HG03139 (cell line): ENCODE measurements at regions not wholly inside any gene's neighbourhood (a gene's known extent, or its start where the extent isn't known, plus 50 kb on each side); places are given as distances from the start of the nearest gene placed in this dataset.

ENCODE experiments used
- ATAC-seq: cut with Tn5 transposase; IDR thresholded peaks from one replicate; pipeline ENCODE4 v1.9.1; 2021; ENCODE audit not compliant: unreplicated experiment

- ATAC-seq, result no peak
These were observed 160.7 kb upstream of the NT5C1B start for GRCh38 chr2:18749912-18750526.

- no peak for ATAC-seq
These were observed 156.3 kb upstream of the NT5C1B start for GRCh38 chr2:18745431-18746272.

GRCh38 chr2:18741895-18742732, 152.7 kb upstream of the NT5C1B start:
- ATAC-seq, result no peak

GRCh38 chr2:18741191-18741590, 151.8 kb upstream of the NT5C1B start:
- no peak for ATAC-seq

GRCh38 chr2:18740474-18740881, 151.1 kb upstream of the NT5C1B start:
- no peak for ATAC-seq

GRCh38 chr2:18731666-18732065, 142.3 kb upstream of the NT5C1B start:
- ATAC-seq, result no peak

GRCh38 chr2:18724371-18725145, 135.2 kb upstream of the NT5C1B start:
- no peak for ATAC-seq

- ATAC-seq, result no peak
These were observed 133.8 kb upstream of the NT5C1B start for GRCh38 chr2:18723219-18723618.

- ATAC-seq, result no peak
These were observed 132.7 kb upstream of the NT5C1B start for GRCh38 chr2:18722101-18722500.

GRCh38 chr2:18721038-18721922, 131.9 kb upstream of the NT5C1B start:
- no peak for ATAC-seq

- ATAC-seq, result no peak
These were observed 130.8 kb upstream of the NT5C1B start for GRCh38 chr2:18719978-18720775.

GRCh38 chr2:18708203-18708715, 118.9 kb upstream of the NT5C1B start:
- ATAC-seq, result no peak

- no peak for ATAC-seq
These were observed 116.6 kb upstream of the NT5C1B start for GRCh38 chr2:18706001-18706400.

GRCh38 chr2:18704276-18704675, 114.9 kb upstream of the NT5C1B start:
- no peak for ATAC-seq

- no peak for ATAC-seq
These were observed 114.2 kb upstream of the NT5C1B start for GRCh38 chr2:18703555-18703954.

- ATAC-seq, result no peak
These were observed 112.6 kb upstream of the NT5C1B start for GRCh38 chr2:18701981-18702380.

GRCh38 chr2:18701546-18701945, 112.2 kb upstream of the NT5C1B start:
- ATAC-seq, result no peak

- ATAC-seq, result no peak
These were observed 101.0 kb upstream of the NT5C1B start for GRCh38 chr2:18690342-18690741.
